ENCODE measurements at regions not wholly inside any gene's neighbourhood (a gene's known extent, or its start where the extent isn't known, plus 50 kb on each side); places are given as distances from the start of the nearest gene placed in this dataset.
"Not testable (repeated sequence)": the region's sequence is repeated elsewhere in the genome, so short reads cannot be mapped to it uniquely, and the experiment has no call there.

GRCh38 chr12:46515829-46516228, 143.3 kb upstream of the SLC38A2 start:
- intact Hi-C loops (cut with DNase I) = no loop called here
- DNase-seq (no peak), ATAC-seq (peak; percentile 21 to 38)

GRCh38 chr12:46514886-46515285, 142.3 kb upstream of the SLC38A2 start:
- ATAC-seq = no peak
- DNase-seq = no peak
- intact Hi-C loops (cut with DNase I) = no loop called here

- intact Hi-C loops (cut with DNase I); DNase-seq; ATAC-seq: not testable (repeated sequence)
Observed at GRCh38 chr12:46510257-46510656, 137.7 kb upstream of the SLC38A2 start.

- no peak for DNase-seq
- intact Hi-C loops (cut with DNase I) = no loop called here
- ATAC-seq = no peak
Observed at GRCh38 chr12:46509135-46509534, 136.6 kb upstream of the SLC38A2 start.

DNA sequence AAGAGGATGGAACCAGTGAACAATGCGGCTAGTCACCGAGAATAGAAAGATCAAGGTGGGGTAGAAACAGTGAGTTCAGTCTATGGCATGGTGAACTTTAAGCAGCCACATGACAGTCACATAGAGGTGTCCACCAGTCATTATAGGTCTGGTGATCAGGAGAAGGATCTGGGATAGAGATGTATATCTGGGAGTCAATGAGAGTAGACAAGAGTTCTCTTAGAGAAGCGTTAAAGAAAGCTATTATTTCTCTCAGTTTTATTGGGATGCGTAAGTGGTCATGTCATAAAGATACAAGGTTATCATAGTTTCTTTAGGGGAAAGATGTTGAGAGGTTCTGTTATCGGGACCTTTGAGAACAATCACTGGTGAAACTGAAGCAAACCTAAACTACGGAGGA, 136.1 kb upstream of the SLC38A2 start:
- DNase-seq = no peak
- intact Hi-C loops (cut with DNase I) = no loop called here
- ATAC-seq = no peak

DNA sequence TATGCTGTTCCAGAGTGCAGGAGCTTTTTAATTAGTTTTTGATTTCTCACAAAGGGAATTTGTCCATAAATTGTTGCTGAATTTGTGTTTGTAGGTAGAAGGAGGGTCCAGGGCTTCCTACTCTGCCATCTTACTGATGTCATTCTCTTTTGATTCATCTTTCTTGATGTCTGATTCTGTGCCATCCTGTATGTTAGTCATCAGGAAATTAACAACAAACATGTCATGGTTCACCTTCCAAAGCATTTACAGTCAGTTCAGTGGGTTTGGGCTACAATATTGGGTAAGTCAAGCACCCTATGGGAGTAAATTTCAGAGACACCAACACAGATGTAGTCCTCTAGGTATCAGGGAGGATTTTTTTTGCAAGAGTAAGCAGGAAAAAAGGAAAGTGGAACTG, 135.2 kb upstream of the SLC38A2 start:
- intact Hi-C loops (cut with DNase I) = no loop called here
- DNase-seq (no peak), ATAC-seq (no peak)

DNA sequence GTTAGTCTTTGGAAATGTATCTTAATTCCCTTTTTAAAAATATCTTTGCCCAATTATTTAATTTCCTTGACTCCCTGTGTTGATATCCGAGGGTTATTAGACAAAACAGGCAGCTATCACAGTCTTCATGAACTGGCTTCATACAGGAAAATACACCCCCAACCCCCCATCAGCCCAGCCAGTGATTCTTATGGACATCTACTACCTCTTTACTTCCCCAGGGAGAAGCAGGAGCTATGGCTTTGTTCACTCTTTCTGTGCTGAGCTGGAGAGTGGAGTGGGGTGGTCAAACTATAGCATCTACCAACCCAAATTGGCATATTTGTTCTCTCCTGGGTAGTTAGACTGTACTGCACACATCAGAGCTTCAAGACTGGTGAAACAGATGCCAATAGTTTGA, 134.4 kb upstream of the SLC38A2 start:
- no peak for DNase-seq
- intact Hi-C loops (cut with DNase I) = no loop called here
- ATAC-seq = no peak

GRCh38 chr12:46506198-46506597, 133.6 kb upstream of the SLC38A2 start:
- no peak for ATAC-seq
- no peak for DNase-seq
- intact Hi-C loops (cut with DNase I) = no loop called here

DNA sequence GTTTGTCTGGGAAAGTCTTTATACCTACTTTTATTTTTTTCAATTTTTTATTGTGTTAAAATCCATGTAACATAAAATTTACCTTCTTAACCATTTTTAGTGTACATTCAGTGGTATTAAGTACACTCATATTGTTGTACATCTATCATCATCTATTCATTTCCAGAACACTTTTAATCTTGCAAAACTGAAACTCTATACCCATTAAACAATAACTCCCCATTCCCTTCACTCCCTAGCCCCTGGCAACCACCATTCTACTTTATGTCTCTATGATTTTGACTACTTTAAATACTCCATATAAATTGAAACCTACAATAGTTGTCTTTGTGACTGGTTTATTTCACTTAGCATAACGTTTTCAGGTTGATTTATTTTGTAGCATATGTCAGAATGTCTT, 131.9 kb upstream of the SLC38A2 start:
- DNase-seq (no peak), ATAC-seq (no peak)
- intact Hi-C loops (cut with DNase I) = no loop called here

GRCh38 chr12:46503637-46504175, 131.1 kb upstream of the SLC38A2 start:
- DNase-seq (no peak), ATAC-seq (no peak)
- intact Hi-C loops (cut with DNase I) = no loop called here

DNA sequence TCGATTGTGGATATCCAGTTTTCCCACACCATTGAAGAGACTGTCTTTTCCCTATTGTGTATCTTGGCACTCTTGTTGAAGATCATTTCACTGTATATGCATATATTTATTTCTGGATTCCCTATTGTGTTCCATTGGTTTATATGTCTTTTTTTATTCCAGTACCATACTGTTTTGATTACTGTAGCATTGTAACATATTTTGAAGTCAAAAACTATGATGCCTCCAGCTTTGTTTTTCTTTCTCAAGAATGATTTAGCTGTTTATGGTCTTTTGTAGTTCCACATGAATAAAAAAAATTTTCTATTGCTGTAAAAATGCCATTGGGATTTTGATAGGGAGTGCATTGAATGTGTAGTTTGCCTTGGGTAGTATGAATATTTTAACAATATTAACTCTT, 128.1 kb upstream of the SLC38A2 start:
- DNase-seq (no peak), ATAC-seq (no peak)
- intact Hi-C loops (cut with DNase I) = no loop called here

DNA sequence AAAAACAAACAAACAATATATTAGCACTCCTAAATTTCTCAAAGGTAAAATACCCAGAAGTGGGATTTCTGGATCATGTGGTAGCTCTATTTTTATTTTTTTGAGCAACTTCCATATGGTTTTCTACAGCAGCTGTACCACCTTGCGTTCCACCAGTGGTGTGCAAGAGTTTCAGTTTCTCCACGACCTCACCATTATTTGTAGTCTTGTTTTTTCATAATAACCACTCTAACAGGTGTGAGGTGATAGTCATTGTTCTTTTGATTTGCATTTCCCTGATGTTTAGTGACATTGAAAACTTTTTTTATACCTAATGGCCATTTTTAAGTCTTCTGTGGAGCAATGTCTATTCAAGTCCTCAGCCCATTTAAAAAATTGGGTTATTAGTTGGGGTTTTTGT, 127.3 kb upstream of the SLC38A2 start:
- ATAC-seq = no peak
- intact Hi-C loops (cut with DNase I) = no loop called here

DNA sequence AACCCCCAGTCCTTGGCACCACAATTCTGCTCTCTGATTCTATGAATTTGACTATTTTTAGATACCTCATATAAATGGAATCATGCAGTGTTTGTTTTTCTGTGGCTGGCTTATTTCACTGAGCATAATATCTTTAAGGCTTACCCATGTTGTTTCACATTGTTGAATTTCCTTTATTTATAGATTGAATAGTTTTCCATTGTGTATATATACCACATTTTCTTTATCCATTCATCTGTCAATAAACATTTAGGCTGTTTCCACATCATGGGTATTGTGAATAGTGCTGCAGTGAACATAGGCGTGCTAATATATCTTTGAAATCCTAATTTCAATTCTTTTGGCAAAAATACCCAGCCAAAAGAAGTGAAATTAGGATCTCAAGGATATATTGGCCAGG, 126.7 kb upstream of the SLC38A2 start:
- intact Hi-C loops (cut with DNase I) = no loop called here
- no peak for DNase-seq
- ATAC-seq = no peak

More for the DNA sequence above, 127.3 kb upstream of the SLC38A2 start:
- no peak for DNase-seq

GRCh38 chr12:46497739-46498138, 125.2 kb upstream of the SLC38A2 start:
- ATAC-seq (no peak), DNase-seq (no peak)
- intact Hi-C loops (cut with DNase I) = no loop called here

GRCh38 chr12:46494424-46494823, 121.9 kb upstream of the SLC38A2 start:
- peak in 1 of 2 donors; percentile 32 for ATAC-seq
- intact Hi-C loops (cut with DNase I) = no loop called here
- no peak for DNase-seq

DNA sequence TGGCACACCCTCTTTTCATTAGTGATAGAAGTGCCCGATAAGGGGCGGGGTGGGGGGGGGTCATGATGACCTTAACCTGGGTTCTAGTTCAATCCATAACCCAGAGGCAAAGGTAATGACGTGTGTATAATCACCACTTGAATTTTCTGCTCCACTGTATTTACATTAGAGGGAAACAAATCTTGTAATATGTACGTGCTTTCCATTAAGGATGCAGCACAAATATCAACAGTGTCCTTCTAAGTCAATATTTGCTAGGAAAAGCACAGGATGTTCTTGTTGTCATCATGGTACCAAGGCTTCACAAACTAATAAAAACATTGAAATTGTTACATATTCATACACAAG, 121.2 kb upstream of the SLC38A2 start:
- ATAC-seq = no peak
- no peak for DNase-seq
- intact Hi-C loops (cut with DNase I) = no loop called here

DNA sequence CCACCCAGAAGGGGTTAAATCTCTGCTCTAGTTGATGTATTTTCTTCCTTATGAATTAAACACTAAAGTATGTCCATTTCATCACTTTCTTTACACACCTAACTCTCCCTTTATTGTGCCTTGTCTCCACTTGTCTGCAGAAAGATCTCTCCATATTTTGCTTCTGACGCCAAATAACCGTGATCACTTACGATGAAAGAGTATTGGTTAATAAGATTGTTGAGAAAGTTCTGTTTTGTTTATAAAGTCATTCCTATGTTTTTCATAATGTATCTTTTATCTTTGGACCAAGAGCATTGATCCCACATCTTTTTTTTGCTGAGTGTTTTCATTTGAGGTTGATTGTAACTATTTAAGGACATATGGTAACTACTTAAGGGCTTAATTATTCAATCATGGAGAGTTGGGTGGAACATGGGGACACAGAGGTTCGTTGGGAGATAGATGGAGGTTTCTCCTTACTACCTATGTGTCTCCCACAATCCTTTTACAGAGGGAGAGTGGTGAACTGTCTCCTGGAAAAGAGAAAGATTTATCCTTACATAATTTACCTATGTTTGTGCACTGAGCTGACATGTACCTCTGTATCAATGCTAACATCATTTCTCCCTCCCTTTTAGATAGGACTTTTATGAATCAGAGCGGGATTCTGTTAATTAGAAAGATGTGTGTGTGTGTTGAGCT, 120.7 kb upstream of the SLC38A2 start:
- intact Hi-C loops (cut with DNase I) = no loop called here
- no peak for ATAC-seq
- no peak for DNase-seq

DNA sequence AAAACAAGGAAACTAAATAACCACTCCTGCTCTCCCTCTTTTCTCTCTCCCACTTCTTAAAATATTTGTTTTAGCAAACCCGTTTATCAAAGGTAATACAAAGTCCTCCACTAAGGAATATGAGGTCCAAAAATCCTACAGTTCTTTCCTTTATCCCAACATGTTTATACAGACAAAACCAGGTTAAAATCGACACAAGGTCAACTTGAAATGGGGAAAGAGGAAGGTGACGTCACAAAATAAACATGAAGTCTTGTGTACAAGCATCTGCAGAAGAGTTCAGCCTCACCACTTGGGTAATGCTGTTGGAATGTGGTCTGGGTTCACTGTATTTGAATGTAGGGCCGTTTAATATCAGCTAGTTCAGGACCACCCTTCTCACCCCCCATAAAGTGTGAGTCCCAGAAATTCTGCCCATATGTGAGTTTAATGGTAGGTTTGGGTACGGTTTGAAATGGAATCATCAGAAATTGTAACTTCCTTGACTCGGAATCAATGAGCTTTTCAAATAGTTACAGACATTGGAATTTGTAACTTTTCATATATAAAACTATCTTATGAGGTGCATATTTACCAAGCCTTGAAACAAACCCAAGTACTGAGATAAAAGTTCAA, 120.0 kb upstream of the SLC38A2 start:
- intact Hi-C loops (cut with DNase I) = no loop called here
- DNase-seq (no peak), ATAC-seq (peak in 1 of 2 donors; percentile 79)

DNA sequence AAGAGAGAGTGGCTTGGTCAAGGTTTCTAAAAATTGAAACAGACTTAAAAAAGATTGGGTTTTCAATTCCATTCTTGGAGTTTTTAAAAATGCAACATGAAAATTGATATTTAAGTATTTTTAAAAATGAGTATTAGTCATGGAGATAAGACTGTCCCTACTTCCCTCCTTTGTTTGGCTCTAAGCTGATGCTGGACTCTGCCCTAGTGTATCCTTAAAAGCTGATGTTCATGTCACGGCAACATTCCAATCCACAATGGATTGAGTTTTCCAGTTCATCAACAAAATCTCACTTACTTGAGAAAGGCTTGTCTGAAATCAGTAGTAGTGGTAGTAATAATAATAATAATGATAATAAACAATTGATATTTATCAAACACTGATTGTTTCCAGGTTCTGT, 119.0 kb upstream of the SLC38A2 start:
- intact Hi-C loops (cut with DNase I) = no loop called here
- peak in 1 of 2 donors; percentile 37 for ATAC-seq
- DNase-seq = no peak

GRCh38 chr12:46490635-46491034, 118.1 kb upstream of the SLC38A2 start:
- intact Hi-C loops (cut with DNase I) = no loop called here
- ATAC-seq = peak in 1 of 2 donors; percentile 23
- DNase-seq = no peak

DNA sequence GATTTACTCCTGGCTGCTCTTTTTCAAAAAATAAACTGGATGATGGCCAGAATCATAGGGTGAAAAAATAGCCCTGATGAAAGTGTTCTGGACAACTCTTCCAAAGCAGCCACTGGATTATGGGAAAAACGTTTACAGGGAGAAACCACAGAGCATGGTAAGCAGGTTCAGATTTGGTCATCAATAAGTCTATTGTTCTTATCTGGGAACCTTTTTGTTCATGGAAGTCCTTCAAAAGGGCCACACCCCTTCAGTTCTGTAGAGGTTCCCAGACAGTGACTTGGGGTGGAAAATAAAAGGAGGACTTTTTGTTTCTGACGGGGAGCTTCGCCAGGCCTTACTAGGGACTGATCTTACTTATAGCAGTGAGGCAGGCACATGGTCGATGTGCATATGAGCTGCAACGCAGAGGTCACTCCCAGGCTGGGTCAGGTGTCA, 117.4 kb upstream of the SLC38A2 start:
- ATAC-seq (peak; percentile 6 to 50), DNase-seq (no peak)

More for the DNA sequence above, 117.4 kb upstream of the SLC38A2 start:
- intact Hi-C loops (cut with DNase I) = no loop called here

All from left cardiac atrium (tissue), 4 donors.